GM20000 (cell line): ENCODE measurements at regions not wholly inside any gene's neighbourhood (a gene's known extent, or its start where the extent isn't known, plus 50 kb on each side); places are given as distances from the start of the nearest gene placed in this dataset.

Source experiments
- DNase-seq: peaks from one replicate; pipeline ENCODE4 v3.0.0; 2012; ENCODE audit warnings: low spot score
- TF ChIP-seq, protein P1 (sequence below): IDR thresholded peaks from 2 replicates; pipeline ENCODE4 v1.5.1; 2012; ENCODE audit warnings: mild to moderate bottlenecking, control low read depth; ENCODE audit errors: extremely low read depth, missing control alignments

DNA sequence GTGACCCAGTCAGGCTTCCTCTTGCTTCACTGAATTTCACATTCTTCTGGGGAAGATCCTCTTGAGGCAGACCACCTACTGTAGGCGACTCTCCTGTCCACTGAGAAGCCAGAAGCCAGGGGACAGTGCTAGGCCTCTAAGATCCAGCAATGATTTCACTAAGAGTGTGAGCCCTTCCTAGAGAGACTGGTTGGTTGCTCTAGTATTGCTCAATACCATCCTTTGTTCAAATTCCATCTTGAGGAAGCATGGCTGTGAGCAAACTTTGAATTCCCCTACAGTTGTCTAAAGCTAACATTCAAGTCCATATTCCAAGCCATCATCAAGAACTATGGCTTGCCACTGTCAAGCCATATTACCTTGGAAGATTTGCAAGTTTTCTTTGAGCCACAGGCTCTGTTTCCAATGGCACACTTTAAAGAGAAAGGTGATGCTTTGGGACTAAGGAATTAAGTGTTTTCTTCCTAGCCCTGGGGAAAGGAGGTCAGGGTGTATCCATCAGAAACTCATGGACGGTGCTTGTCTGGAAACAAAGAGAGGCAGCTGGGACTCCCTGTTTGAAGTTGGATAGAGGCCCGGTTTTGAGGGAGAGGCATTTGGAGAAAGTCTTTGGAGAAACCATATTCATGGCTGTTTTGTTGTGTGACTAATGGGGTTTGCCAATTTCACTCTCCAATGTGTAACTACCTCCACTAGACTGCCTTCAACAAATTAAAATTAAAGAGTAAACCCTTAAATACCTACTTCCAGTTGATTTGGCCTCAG is 1217.9 kb downstream of the VRK1 start:
- no peak for DNase-seq

DNA sequence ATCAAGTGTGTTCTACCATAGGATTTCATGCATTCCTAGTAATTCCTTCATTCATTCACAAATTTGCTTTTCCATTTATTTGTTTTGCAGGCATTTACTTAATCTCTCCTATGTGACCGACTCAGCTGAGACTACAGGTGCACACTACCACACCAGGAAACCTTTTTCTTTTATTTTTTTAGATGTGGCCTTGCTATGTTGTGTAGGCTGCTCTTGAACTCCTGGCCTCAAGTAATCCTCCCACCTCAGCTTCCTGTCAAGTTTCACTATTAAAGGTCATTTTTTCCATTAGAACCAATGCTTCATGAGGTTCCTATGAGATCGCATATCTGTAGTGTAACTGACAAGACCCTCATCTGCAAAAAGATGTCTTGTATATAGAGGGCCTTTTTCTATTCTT is 1218.7 kb downstream of the VRK1 start:
- no peak for DNase-seq

More for the DNA sequence above, 1217.9 kb downstream of the VRK1 start:
- TF ChIP-seq, protein P1, sequence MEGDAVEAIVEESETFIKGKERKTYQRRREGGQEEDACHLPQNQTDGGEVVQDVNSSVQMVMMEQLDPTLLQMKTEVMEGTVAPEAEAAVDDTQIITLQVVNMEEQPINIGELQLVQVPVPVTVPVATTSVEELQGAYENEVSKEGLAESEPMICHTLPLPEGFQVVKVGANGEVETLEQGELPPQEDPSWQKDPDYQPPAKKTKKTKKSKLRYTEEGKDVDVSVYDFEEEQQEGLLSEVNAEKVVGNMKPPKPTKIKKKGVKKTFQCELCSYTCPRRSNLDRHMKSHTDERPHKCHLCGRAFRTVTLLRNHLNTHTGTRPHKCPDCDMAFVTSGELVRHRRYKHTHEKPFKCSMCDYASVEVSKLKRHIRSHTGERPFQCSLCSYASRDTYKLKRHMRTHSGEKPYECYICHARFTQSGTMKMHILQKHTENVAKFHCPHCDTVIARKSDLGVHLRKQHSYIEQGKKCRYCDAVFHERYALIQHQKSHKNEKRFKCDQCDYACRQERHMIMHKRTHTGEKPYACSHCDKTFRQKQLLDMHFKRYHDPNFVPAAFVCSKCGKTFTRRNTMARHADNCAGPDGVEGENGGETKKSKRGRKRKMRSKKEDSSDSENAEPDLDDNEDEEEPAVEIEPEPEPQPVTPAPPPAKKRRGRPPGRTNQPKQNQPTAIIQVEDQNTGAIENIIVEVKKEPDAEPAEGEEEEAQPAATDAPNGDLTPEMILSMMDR = no peak

DNA sequence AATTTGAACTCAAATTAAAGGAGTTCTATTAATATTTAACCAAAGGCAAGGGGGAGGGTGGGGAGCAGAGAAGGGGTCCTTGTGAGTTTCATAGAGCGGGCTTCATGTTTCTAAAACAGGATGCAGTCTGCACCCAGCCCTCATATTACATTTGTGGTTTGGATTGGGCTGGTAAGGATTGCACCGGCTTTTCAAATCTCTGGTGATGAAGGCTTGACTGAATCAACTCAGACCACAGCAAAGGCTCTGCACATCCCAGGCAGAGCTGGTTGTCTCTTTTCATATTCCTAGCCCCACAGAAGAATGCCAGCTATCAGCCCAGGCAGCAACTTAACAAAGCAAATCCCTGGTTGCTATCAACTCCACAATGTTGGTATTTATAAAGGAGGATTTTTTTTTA is 1221.4 kb downstream of the VRK1 start:
- TF ChIP-seq, protein P1 = no peak
- no peak for DNase-seq

More for the DNA sequence above, 1218.7 kb downstream of the VRK1 start:
- TF ChIP-seq, protein P1 = no peak

DNA sequence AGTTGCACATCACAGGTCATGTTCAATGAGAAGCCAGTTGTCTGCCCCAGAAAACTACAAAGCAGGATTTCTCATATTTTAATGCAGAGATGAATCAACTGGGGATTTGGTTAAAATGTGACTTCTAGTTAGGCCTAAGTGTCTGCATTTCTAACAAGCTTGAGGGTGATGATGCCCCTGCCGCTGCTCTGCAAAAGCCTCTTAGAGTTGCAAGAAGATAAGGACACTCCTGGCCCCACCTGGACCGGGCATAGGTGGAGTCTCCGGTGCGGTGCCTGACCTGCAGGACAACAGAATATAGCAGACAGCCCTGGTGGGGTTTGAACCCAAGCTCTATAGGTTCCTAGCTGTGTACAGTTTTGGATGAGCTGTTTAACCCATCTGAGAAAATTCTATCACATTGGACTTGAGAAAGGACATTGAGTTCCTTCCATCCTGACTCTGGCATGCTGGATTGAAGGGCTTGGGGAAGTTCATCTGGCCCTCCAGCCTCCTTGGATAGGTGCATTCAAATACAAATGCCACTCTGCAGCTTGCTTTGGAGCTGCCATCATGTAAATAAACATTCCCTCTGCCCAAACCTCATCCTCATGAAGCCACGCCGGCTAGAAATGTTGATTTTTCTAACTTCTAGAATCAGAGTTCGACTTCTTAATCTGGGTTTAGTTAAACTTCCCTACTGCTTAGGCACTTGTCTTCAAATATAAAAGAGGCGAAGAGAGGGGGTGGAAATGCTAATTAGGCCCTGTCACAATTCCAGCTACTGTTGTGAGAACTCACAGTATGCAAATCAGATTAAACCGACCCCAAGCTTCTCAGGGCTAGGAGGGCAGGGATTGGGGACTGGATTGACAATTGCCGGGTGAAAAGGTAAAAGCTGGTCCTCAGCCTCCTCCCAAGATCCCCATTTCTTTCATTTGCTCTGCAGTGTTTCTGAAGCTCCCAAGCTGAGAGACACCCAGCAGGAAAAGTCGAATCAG is 1225.6 kb downstream of the VRK1 start:
- TF ChIP-seq, protein P1 = no peak
- no peak for DNase-seq

DNA sequence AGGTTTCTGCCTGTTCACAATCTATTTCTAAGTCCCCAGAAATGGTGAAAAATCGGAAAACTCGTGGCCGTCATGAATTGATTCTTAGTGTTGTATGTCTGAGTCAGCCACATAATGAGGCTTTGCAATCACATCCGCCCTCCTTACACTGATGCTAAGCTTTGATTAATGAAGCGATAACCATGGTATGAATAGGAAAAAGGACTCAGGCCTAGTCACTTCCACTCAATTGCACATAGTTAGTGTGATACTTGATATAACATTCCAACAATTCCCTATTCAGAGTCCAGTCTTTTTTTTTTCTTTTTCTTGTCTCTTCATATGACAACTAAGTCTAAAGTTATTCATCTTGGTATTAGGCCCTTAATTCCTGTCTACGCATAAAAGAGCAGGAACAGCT is 1231.0 kb downstream of the VRK1 start:
- no peak for DNase-seq
- TF ChIP-seq, protein P1 = no peak

DNA sequence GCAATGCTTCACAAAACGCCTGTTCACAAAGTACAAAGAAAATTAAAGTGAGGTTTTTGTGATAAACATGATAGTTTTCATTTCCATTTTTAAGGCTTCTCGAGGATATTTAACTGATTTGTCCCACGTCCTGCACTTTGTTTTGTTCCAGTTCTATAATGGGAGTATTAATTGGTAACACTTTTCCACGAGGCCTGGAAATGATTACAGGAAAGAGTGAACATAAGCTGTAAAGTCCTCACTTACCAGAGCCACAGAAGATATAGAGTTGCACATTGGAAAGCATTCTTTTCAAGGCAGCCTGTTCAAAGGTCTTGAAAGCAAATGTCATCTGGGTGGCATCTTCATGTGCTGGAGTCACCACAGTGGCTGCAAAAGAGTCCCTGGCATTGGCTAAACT is 1236.6 kb downstream of the BCL11B start:
- TF ChIP-seq, protein P1 = no peak
- DNase-seq = no peak

DNA sequence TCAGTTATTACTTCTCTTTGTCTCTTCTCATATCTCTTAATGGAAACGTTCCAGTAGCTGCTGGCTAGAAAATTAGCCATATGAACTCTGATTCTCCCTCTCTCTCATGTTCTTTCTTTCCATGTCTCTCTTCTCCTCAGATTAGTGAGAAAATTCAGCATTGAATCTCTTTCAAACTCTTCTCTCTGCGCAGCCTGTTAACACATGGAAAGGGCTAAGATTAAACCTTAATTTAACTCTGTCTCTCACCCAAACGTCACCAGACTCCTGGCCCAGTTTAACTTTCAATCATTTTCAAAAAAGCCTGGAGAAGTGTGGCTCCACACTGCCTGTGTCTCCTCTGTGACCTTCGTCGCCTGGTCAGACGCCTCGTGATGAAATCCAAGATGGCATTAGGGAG is 1234.2 kb downstream of the BCL11B start:
- TF ChIP-seq, protein P1 = no peak
- no peak for DNase-seq
